ENCODE measurements at regions not wholly inside any gene's neighbourhood (a gene's known extent, or its start where the extent isn't known, plus 50 kb on each side); places are given as distances from the start of the nearest gene placed in this dataset.

DNA sequence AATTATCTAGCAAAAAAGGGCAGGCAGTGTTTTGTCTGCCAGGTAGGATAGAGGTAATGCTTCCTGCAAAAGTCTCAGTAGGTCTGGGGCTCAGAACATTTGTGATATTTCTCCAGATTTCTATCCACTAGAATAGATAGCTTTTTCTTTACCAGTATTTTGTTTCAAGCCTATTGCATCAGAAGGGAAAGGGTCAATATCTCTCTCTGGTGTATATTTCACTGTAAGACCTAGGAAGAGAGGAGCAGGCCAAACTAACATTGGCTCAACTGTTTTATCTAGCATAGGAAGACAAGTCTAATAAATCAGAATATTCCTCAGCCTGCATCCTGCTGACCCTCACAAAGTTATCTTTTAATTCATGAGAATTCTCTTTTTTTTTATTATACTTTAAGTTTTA lies 106.7 kb upstream of the DAAM1 start:
- TF ChIP-seq, protein P1, sequence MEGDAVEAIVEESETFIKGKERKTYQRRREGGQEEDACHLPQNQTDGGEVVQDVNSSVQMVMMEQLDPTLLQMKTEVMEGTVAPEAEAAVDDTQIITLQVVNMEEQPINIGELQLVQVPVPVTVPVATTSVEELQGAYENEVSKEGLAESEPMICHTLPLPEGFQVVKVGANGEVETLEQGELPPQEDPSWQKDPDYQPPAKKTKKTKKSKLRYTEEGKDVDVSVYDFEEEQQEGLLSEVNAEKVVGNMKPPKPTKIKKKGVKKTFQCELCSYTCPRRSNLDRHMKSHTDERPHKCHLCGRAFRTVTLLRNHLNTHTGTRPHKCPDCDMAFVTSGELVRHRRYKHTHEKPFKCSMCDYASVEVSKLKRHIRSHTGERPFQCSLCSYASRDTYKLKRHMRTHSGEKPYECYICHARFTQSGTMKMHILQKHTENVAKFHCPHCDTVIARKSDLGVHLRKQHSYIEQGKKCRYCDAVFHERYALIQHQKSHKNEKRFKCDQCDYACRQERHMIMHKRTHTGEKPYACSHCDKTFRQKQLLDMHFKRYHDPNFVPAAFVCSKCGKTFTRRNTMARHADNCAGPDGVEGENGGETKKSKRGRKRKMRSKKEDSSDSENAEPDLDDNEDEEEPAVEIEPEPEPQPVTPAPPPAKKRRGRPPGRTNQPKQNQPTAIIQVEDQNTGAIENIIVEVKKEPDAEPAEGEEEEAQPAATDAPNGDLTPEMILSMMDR (conservative IDR thresholded peaks at IDR 0.05; ENCODE audit: low read length) = no peak
- no peak for TF ChIP-seq EZH2phosphoT487 (IDR thresholded peaks at IDR 0.05; ENCODE audit: borderline replicate concordance, low read depth, low read length)

All from OCI-LY7 (cell line).